ENCODE measurements at regions not wholly inside any gene's neighbourhood (a gene's known extent, or its start where the extent isn't known, plus 50 kb on each side); places are given as distances from the start of the nearest gene placed in this dataset.

- TF ChIP-seq CTCF (IDR thresholded peaks at IDR 0.05; ENCODE audit: unreplicated experiment), result no peak
- no peaks in the 10 kb centered on the region for H3K36me3 Mint-ChIP-seq (ENCODE audit: insufficient read depth, unreplicated experiment)
Observed at GRCh38 chr2:76160670-76161069, 450.0 kb upstream of the GCFC2 start.

DNA sequence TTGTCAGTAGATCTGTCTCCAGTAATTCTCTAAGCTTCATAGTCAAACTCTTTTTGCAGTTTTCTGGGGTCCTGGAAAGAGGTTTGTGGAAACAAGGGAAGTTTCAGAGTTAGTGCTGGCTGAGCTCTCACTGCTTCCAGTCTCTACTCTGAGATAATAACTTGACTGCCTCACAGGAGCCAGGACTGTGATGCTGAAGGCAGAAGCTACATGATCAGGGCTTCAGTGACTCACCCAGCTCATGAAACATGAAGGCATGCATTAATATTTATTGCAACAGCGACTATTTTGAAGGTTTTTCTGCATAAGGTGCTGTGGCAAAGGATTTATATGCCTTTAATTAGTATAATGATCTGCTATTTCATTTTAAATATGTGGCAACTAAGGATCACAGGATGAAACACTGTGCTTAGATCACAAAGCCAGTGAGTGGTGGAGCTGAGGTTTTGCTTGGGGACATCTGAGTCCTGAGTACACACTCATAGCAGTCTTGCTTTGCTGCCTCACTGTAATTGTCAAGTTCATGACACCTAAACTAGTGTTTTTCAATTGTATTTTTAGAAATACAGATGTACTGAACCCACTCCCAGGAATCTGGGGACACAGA is 448.4 kb upstream of the GCFC2 start:
- no peaks in the 10 kb centered on the region for H3K36me3 Mint-ChIP-seq (ENCODE audit: insufficient read depth, unreplicated experiment)
- H3K4me3 Mint-ChIP-seq (ENCODE audit: low read depth, unreplicated experiment), result no peak overlapping the region
- TF ChIP-seq CTCF (IDR thresholded peaks at IDR 0.05; ENCODE audit: unreplicated experiment), result no peak
- H3K4me1 Mint-ChIP-seq (ENCODE audit: low read depth, unreplicated experiment), result no peaks in the 10 kb centered on the region
- CTCF ChIA-PET, result no interaction called here
- peaks cover 8% of the 10 kb centered on the region for H3K9me3 Mint-ChIP-seq (ENCODE audit: low read depth, unreplicated experiment)
- no peaks in the 10 kb centered on the region for H3K27me3 Mint-ChIP-seq (ENCODE audit: unreplicated experiment)
- intact Hi-C loops (cut with micrococcal nuclease; ENCODE audit: unreplicated experiment), result no loop called here
- H3K27ac Mint-ChIP-seq (ENCODE audit: unreplicated experiment), result no peak overlapping the region
- no TSS peak for BruUV-seq (replicated peaks)
- no peak for DNase-seq

More at GRCh38 chr2:76160670-76161069, 450.0 kb upstream of the GCFC2 start:
- Mint-ChIP-seq H3K27ac (ENCODE audit: unreplicated experiment) (no peak overlapping the region), H3K4me1 (ENCODE audit: low read depth, unreplicated experiment) (no peaks in the 10 kb centered on the region), H3K4me3 (ENCODE audit: low read depth, unreplicated experiment) (no peak overlapping the region), H3K9me3 (ENCODE audit: low read depth, unreplicated experiment) (peaks cover 8% of the 10 kb centered on the region), H3K27me3 (ENCODE audit: unreplicated experiment) (no peaks in the 10 kb centered on the region)
- DNase-seq, result no peak
- intact Hi-C loops (cut with micrococcal nuclease; ENCODE audit: unreplicated experiment), result no loop called here
- CTCF ChIA-PET, result no interaction called here
- no TSS peak for BruUV-seq (replicated peaks)

GRCh38 chr2:76157531-76157930 is 446.8 kb upstream of the GCFC2 start:
- no peaks in the 10 kb centered on the region for H3K4me1 Mint-ChIP-seq (ENCODE audit: low read depth, unreplicated experiment)
- intact Hi-C loops (cut with micrococcal nuclease; ENCODE audit: unreplicated experiment), result no loop called here
- H3K9me3 Mint-ChIP-seq (ENCODE audit: low read depth, unreplicated experiment), result peaks cover 8% of the 10 kb centered on the region
- no TSS peak for BruUV-seq (replicated peaks)
- H3K4me3 Mint-ChIP-seq (ENCODE audit: low read depth, unreplicated experiment), result no peak overlapping the region
- DNase-seq, result no peak
- CTCF ChIA-PET, result no interaction called here
- no peaks in the 10 kb centered on the region for H3K36me3 Mint-ChIP-seq (ENCODE audit: insufficient read depth, unreplicated experiment)
- H3K27ac Mint-ChIP-seq (ENCODE audit: unreplicated experiment), result no peak overlapping the region
- no peaks in the 10 kb centered on the region for H3K27me3 Mint-ChIP-seq (ENCODE audit: unreplicated experiment)
- TF ChIP-seq CTCF (IDR thresholded peaks at IDR 0.05; ENCODE audit: unreplicated experiment), result no peak

DNA sequence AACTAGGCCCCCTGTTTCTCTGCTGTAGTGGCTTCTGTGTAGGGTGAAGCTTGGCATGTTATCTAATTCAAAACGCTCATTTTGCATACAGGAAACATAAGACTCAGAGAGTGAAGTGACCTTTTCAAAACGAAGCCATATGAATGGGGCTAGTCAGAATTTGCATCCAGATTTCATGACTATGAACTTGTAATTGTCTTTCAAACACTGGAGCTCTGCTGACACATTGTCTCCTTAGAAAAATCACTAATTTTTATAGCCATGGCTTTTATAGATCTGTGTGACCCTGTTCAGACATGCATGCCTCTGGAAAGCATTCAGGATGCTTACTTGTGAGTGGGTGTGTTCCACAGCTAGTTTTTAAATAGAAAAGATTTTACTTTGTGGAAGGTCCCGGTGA is 444.3 kb upstream of the GCFC2 start:
- Mint-ChIP-seq H3K36me3 (ENCODE audit: insufficient read depth, unreplicated experiment) (no peaks in the 10 kb centered on the region), H3K4me3 (ENCODE audit: low read depth, unreplicated experiment) (no peak overlapping the region), H3K27me3 (ENCODE audit: unreplicated experiment) (no peaks in the 10 kb centered on the region), H3K9me3 (ENCODE audit: low read depth, unreplicated experiment) (no peaks in the 10 kb centered on the region), H3K4me1 (ENCODE audit: low read depth, unreplicated experiment) (no peaks in the 10 kb centered on the region), H3K27ac (ENCODE audit: unreplicated experiment) (no peak overlapping the region)
- BruUV-seq (replicated peaks), result no TSS peak
- TF ChIP-seq CTCF (IDR thresholded peaks at IDR 0.05; ENCODE audit: unreplicated experiment), result no peak
- CTCF ChIA-PET, result no interaction called here
- intact Hi-C loops (cut with micrococcal nuclease; ENCODE audit: unreplicated experiment), result no loop called here
- DNase-seq, result no peak

Measured in Calu3 (cell line).